SU-DHL-6 (cell line): ENCODE measurements at regions not wholly inside any gene's neighbourhood (a gene's known extent, or its start where the extent isn't known, plus 50 kb on each side); places are given as distances from the start of the nearest gene placed in this dataset.

Experiments used
- EZH2phosphoT487 ChIP-seq: fragments of 200-600 bp; sonication (generic), shearing (Covaris generic); conservative IDR thresholded peaks from 2 replicates; pipeline ENCODE4 v1.6.1; 2018; ENCODE audit warnings: mild to moderate bottlenecking, antibody characterized with exemption, low read length, moderate library complexity, mixed read lengths
- TF ChIP-seq, protein P1 (sequence below): fragments of 200-600 bp; sonication (generic); IDR thresholded peaks from one replicate; pipeline ENCODE4 v1.5.1; 2017; ENCODE audit warnings: antibody characterized with exemption, mild to moderate bottlenecking, low read length, moderate library complexity; ENCODE audit not compliant: insufficient read depth, poor library complexity, severe bottlenecking

GRCh38 chr9:19913151-19913550, 124.3 kb upstream of the SLC24A2 start:
- TF ChIP-seq, protein P1, sequence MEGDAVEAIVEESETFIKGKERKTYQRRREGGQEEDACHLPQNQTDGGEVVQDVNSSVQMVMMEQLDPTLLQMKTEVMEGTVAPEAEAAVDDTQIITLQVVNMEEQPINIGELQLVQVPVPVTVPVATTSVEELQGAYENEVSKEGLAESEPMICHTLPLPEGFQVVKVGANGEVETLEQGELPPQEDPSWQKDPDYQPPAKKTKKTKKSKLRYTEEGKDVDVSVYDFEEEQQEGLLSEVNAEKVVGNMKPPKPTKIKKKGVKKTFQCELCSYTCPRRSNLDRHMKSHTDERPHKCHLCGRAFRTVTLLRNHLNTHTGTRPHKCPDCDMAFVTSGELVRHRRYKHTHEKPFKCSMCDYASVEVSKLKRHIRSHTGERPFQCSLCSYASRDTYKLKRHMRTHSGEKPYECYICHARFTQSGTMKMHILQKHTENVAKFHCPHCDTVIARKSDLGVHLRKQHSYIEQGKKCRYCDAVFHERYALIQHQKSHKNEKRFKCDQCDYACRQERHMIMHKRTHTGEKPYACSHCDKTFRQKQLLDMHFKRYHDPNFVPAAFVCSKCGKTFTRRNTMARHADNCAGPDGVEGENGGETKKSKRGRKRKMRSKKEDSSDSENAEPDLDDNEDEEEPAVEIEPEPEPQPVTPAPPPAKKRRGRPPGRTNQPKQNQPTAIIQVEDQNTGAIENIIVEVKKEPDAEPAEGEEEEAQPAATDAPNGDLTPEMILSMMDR: no peak
- TF ChIP-seq EZH2phosphoT487: no peak
